Fibroblast of mammary gland (primary cell): ENCODE measurements at regions not wholly inside any gene's neighbourhood (a gene's known extent, or its start where the extent isn't known, plus 50 kb on each side); places are given as distances from the start of the nearest gene placed in this dataset.

ENCODE experiments used
- DNase-seq: peaks from one replicate; pipeline ENCODE4 v3.0.0-alpha.2; 2010; ENCODE audit warnings: low read depth
- H3K4me3 ChIP-seq: 2 replicates; pipeline ENCODE4 v1.5.1; 2011; ENCODE audit warnings: low read depth, mild to moderate bottlenecking, low read length, moderate library complexity; ENCODE audit not compliant: control insufficient read depth
- CTCF ChIP-seq: conservative IDR thresholded peaks from 2 replicates; pipeline ENCODE4 v1.5.1; 2011; ENCODE audit warnings: low read depth, low read length, inconsistent platforms; ENCODE audit not compliant: control insufficient read depth, insufficient read depth

GRCh38 chr6:135664527-135664926 lies 167.0 kb upstream of the AHI1 start:
- TF ChIP-seq CTCF: no peak
- DNase-seq: no peak
- no peak overlapping the region for H3K4me3 ChIP-seq

GRCh38 chr6:135665935-135666334 lies 168.4 kb upstream of the AHI1 start:
- DNase-seq: no peak
- no peak overlapping the region for H3K4me3 ChIP-seq
- no peak for TF ChIP-seq CTCF

- peak; percentile 52 for DNase-seq
- no peak overlapping the region for H3K4me3 ChIP-seq
Observed at GRCh38 chr6:135667691-135668455, 170.3 kb upstream of the AHI1 start.

GRCh38 chr6:135672256-135672655 lies 174.7 kb upstream of the AHI1 start:
- no peak overlapping the region for H3K4me3 ChIP-seq
- no peak for TF ChIP-seq CTCF
- DNase-seq: no peak

More at GRCh38 chr6:135667691-135668455, 170.3 kb upstream of the AHI1 start:
- no peak for TF ChIP-seq CTCF

GRCh38 chr6:135673501-135674309 lies 176.2 kb upstream of the AHI1 start:
- TF ChIP-seq CTCF: no peak
- DNase-seq: peak; percentile 58
- no peak overlapping the region for H3K4me3 ChIP-seq

GRCh38 chr6:135675026-135675425 lies 176.5 kb upstream of the PDE7B start:
- no peak for TF ChIP-seq CTCF
- DNase-seq: peak; percentile 23
- no peak overlapping the region for H3K4me3 ChIP-seq
